SK-N-SH treated with all-trans-retinoic acid at 6 μM for 48 hours (cell line): ENCODE measurements at regions not wholly inside any gene's neighbourhood (a gene's known extent, or its start where the extent isn't known, plus 50 kb on each side); places are given as distances from the start of the nearest gene placed in this dataset.

ENCODE experiments used
- ARNTL ChIP-seq: fragments of 450-650 bp; formaldehyde crosslinking; IDR thresholded peaks from 2 replicates; pipeline ENCODE4 v1.5.0; 2020; ENCODE audit warnings: low read depth, mild to moderate bottlenecking, moderate library complexity, borderline replicate concordance
- PATZ1 ChIP-seq: fragments of 250-450 bp; sonication (Bioruptor Pico); IDR thresholded peaks from 2 replicates; pipeline ENCODE4 v1.8.0; 2020; ENCODE audit warnings: mild to moderate bottlenecking, moderate library complexity, borderline replicate concordance
- PPARA ChIP-seq: fragments of 250-450 bp; sonication (Bioruptor Pico); IDR thresholded peaks from 2 replicates; pipeline ENCODE4 v1.5.0; 2020; ENCODE audit warnings: mild to moderate bottlenecking, borderline replicate concordance
- SNAI2 ChIP-seq: fragments of 250-450 bp; sonication (Bioruptor Pico); IDR thresholded peaks from 2 replicates; pipeline ENCODE4 v1.5.0; 2020; ENCODE audit warnings: mild to moderate bottlenecking, moderate library complexity

- no peak for TF ChIP-seq SNAI2 (CRISPR knock-in tag)
- no peak for TF ChIP-seq PPARA (CRISPR knock-in tag)
- TF ChIP-seq PATZ1 (CRISPR knock-in tag) = no peak
- TF ChIP-seq ARNTL = no peak
Observed at GRCh38 chr2:237154884-237155851, 69.5 kb downstream of the COPS8 start.
